Spleen (tissue), 11 donors: ENCODE measurements at regions not wholly inside any gene's neighbourhood (a gene's known extent, or its start where the extent isn't known, plus 50 kb on each side); places are given as distances from the start of the nearest gene placed in this dataset.
A peak's percentile ranks its signal among the peaks of the same experiment; 100 is the strongest.

Experiments
- DNase-seq: peaks from one replicate; pipeline ENCODE4 v3.0.0-alpha.2; 2020
- H3K27ac ChIP-seq, 8 donors: fragments of 200-600 bp; sonication (generic) in 7 of 8; 1 replicate in 4 of 8; 2 replicates in 4 of 8; pipeline versions ENCODE4 v1.5.0 to v1.8.0; 2016 to 2021; ENCODE audit warnings: inconsistent platforms in 4 of 8, mild to moderate bottlenecking in 4 of 8, moderate library complexity in 1 of 8
- H3K27me3 ChIP-seq, 7 donors: fragments of 200-600 bp; sonication (generic) in 6 of 7; replicated peaks in 1 of 7; 1 replicate in 4 of 7; 2 replicates in 3 of 7; pipeline versions ENCODE4 v1.5.0 to v1.8.0; 2016 to 2021; ENCODE audit warnings: inconsistent platforms in 3 of 7, mild to moderate bottlenecking in 1 of 7
- H3K36me3 ChIP-seq, 6 donors: fragments of 200-600 bp; sonication (generic) in 5 of 6; 1 replicate in 4 of 6; 2 replicates in 2 of 6; pipeline versions ENCODE4 v1.5.0 to v1.8.0; 2016 to 2021; ENCODE audit warnings: inconsistent platforms in 2 of 6
- H3K4me1 ChIP-seq, 6 donors: fragments of 200-600 bp; sonication (generic) in 5 of 6; 1 replicate in 3 of 6; 2 replicates in 3 of 6; pipeline versions ENCODE4 v1.5.0 to v1.8.0; 2016 to 2021; ENCODE audit warnings: inconsistent platforms in 3 of 6
- H3K4me3 ChIP-seq, 8 donors: fragments of 200-600 bp; sonication (generic) in 7 of 8; 1 replicate in 4 of 8; 2 replicates in 4 of 8; pipeline versions ENCODE4 v1.5.0 to v1.8.0; 2016 to 2021; ENCODE audit warnings: inconsistent platforms in 4 of 8, mild to moderate bottlenecking in 4 of 8, moderate library complexity in 2 of 8
- H3K9me3 ChIP-seq, 8 donors: fragments of 200-600 bp; sonication (generic) in 7 of 8; 1 replicate in 4 of 8; 2 replicates in 4 of 8; pipeline versions ENCODE4 v1.5.0 to v1.8.0; 2016 to 2021; ENCODE audit warnings: inconsistent platforms in 4 of 8
- CTCF ChIP-seq, 11 experiments: fragments of 200-600 bp in 7 of 11; fragments of 450-650 bp in 4 of 11; sonication (generic) in 4 of 11; IDR thresholded peaks in 8 of 11; conservative IDR thresholded peaks in 3 of 11; 1 replicate in 7 of 11; 2 replicates in 4 of 11; pipeline versions ENCODE4 v1.4.0 to v1.8.0; 2016 to 2021; ENCODE audit warnings: antibody characterized with exemption in 11 of 11, inconsistent platforms in 4 of 11, mild to moderate bottlenecking in 1 of 11
- POLR2A ChIP-seq, 3 donors: fragments of 450-650 bp; IDR thresholded peaks; one replicate each; pipeline ENCODE4 v1.5.1; 2017; ENCODE audit warnings: antibody characterized with exemption in 3 of 3, mild to moderate bottlenecking in 1 of 3
- POLR2AphosphoS5 ChIP-seq, 3 donors: sonication (generic); formaldehyde crosslinking; IDR thresholded peaks; one replicate each; pipeline ENCODE4 v1.5.1; 2017; ENCODE audit warnings: antibody characterized with exemption in 3 of 3
- WGBS, 5 donors: extraction: QIAGEN DNeasy Blood & Tissue Kit in 3 of 5; methylation state at CpG; one replicate each; pipeline versions ENCODE4 v1.1.5 to v1.1.7; 2013 to 2018; 5-methylcytosine and 5-hydroxymethylcytosine counted together
- intact Hi-C: fragments of 100-400 bp; cut with DNase I; formaldehyde crosslinking; loops from one replicate; pipeline ENCODE4 v1.15.0; 2023; ENCODE audit warnings: low total_unique reads
- donor health status: healthy with polysubstance abuse.
- donor health status: DM: no; HTN: no; CAD: no; lungs with moderate emphysema.
- donor health status: DM: no; HTN: no; CAD: no.
- donor health status: Bipolar disorder and iron deficiency.
- donor health status: healthy.
- donor health status: DM: no; HTN: no; CAD: no.
- donor health status: DM: yes; HTN: yes; CAD: no.

- WGBS, 5 donors = 51 to 74% (median 62%) methylated on average over 4 of the region's 4 CpGs
- Histone ChIP-seq H3K27me3 (no peaks in the 10 kb centered on the region), H3K4me1 (peaks cover 0 to 18% (median 1%) of the 10 kb centered on the region in 6 donors), H3K36me3 (no peaks in the 10 kb centered on the region), H3K4me3 (peak overlapping the region in 1 of 8 donors; percentile 37), H3K27ac (peak overlapping the region in 3 of 8 donors; percentile 15 to 40 (median 18)), H3K9me3 (peaks cover 0 to 6% (median 0%) of the 10 kb centered on the region in 8 donors)
- TF ChIP-seq CTCF (IDR thresholded peaks at IDR 0.05 in 8 of 11, conservative IDR thresholded peaks at IDR 0.05 in 3 of 11) (no peak), POLR2A (IDR thresholded peaks at IDR 0.05) (no peak), POLR2AphosphoS5 (IDR thresholded peaks at IDR 0.05) (no peak)
- intact Hi-C loops = no loop called here
- no peak for DNase-seq
Observed at GRCh38 chr2:16763493-16763899, 97.9 kb upstream of the CYRIA start.

DNA sequence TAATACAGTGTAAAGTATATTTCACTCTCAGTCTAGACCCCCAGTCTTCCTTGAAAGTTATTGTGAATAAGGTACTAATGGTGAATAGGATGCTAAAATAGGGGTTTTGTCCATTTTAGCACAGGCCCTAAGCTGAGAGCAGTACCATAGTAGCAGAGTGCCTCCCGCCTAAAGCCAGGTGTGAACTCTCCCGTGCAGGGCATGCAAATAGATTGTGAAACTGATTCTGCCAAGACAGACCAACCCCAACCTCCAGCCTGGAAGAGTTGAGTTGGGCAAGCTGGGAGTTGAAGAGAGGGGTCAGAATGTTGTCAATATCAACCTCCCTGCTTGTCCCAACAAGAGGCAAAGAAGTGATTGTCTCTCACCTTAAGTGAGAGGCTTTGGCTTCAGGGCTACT, 97.4 kb upstream of the CYRIA start:
- intact Hi-C loops = no loop called here
- H3K36me3 ChIP-seq = no peaks in the 10 kb centered on the region
- whole genome bisulfite sequencing, 5 donors = 57 to 75% (median 65%) methylated on average over 2 of the region's 2 CpGs
- no peak overlapping the region for H3K4me3 ChIP-seq
- no peaks in the 10 kb centered on the region for H3K27me3 ChIP-seq
- peaks cover 0 to 18% (median 1%) of the 10 kb centered on the region in 6 donors for H3K4me1 ChIP-seq
- no peak for DNase-seq
- peaks cover 0 to 6% (median 0%) of the 10 kb centered on the region in 8 donors for H3K9me3 ChIP-seq
- TF ChIP-seq POLR2AphosphoS5 (IDR thresholded peaks at IDR 0.05) (no peak), CTCF (IDR thresholded peaks at IDR 0.05 in 8 of 11, conservative IDR thresholded peaks at IDR 0.05 in 3 of 11) (no peak), POLR2A (IDR thresholded peaks at IDR 0.05) (no peak)
- H3K27ac ChIP-seq = peak overlapping the region in 2 of 8 donors; percentile 18 to 40

DNA sequence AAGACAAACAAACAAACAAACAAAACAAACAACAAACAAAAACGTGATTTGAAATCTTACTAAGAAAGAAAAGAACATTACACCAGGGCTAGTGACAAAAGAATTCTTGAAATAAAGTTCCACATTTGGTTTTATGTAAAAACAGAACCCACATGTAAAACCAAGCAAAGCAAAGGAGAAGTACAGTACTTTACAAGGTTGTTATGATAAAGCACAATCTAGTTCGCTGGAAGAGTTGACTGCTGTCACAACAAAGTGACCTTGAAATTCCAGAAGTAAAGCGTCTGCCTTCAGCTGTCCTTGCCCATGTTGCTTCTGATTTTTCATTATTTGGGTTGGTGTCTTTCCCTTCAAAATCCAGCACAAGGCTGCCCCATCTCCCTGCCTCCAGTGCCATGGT, 94.8 kb upstream of the CYRIA start:
- intact Hi-C loops = no loop called here
- Histone ChIP-seq H3K36me3 (no peaks in the 10 kb centered on the region), H3K4me1 (peaks cover 4 to 26% (median 7%) of the 10 kb centered on the region in 6 donors), H3K27ac (no peak overlapping the region), H3K9me3 (no peaks in the 10 kb centered on the region), H3K27me3 (no peaks in the 10 kb centered on the region), H3K4me3 (no peak overlapping the region)
- WGBS, 5 donors = 36 to 67% (median 39%) methylated on average over 3 of the region's 3 CpGs
- no peak for TF ChIP-seq POLR2AphosphoS5 (IDR thresholded peaks at IDR 0.05)
- no peak for TF ChIP-seq CTCF (IDR thresholded peaks at IDR 0.05 in 8 of 11, conservative IDR thresholded peaks at IDR 0.05 in 3 of 11)
- TF ChIP-seq POLR2A (IDR thresholded peaks at IDR 0.05) = no peak
- DNase-seq = no peak

- Histone ChIP-seq H3K27ac (no peak overlapping the region), H3K4me3 (no peak overlapping the region), H3K4me1 (peaks cover 2 to 13% (median 7%) of the 10 kb centered on the region in 6 donors), H3K36me3 (no peaks in the 10 kb centered on the region), H3K9me3 (no peaks in the 10 kb centered on the region), H3K27me3 (no peaks in the 10 kb centered on the region)
- intact Hi-C loops = loop anchor here (5.0 to 10.0 kb wide), 3 partner anchors 145 to 1122 kb away; no protein-coding TSS in a partner anchor
- TF ChIP-seq POLR2A (IDR thresholded peaks at IDR 0.05) (no peak), POLR2AphosphoS5 (IDR thresholded peaks at IDR 0.05) (peak in 1 of 3 donors; percentile 81), CTCF (IDR thresholded peaks at IDR 0.05 in 8 of 11, conservative IDR thresholded peaks at IDR 0.05 in 3 of 11) (peak; percentile 84 to 92 (median 87))
- 28 to 40% (median 32%) methylated on average over 21 of the region's 21 CpGs for WGBS, 5 donors
- DNase-seq = peak; percentile 94
Observed at GRCh38 chr2:16756831-16757644, 91.4 kb upstream of the CYRIA start.
